CD4-positive, alpha-beta T cell treated with Interleukin-2 at 100 ng/mL for 4 hours (primary cell): ENCODE measurements at regions not wholly inside any gene's neighbourhood (a gene's known extent, or its start where the extent isn't known, plus 50 kb on each side); places are given as distances from the start of the nearest gene placed in this dataset.
"Not testable (repeated sequence)": the region's sequence is repeated elsewhere in the genome, so short reads cannot be mapped to it uniquely, and the experiment has no call there.

Source experiments
- DNase-seq: peaks from one replicate; pipeline ENCODE4 v3.0.0-alpha.2; 2020; ENCODE audit warnings: low spot score

DNA sequence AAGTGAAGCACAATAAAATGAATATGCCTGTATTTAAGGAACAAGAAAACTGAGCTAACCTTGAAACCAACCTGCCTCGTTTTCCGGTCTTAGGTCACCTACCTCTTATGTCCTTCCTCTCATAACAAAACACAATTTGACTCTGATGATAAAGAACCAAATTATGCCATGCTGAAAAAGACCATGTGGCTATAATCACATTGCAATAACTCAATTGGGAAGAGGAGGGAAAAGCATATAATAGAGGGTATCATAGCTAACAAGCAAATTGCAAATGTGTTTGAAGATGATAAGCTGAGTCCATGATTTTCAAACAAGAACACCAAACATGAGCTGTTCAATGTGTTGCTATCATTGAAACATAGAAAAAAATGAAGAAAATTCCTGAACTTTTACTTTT is 260.8 kb downstream of the PLK2 start:
- no peak for DNase-seq

DNA sequence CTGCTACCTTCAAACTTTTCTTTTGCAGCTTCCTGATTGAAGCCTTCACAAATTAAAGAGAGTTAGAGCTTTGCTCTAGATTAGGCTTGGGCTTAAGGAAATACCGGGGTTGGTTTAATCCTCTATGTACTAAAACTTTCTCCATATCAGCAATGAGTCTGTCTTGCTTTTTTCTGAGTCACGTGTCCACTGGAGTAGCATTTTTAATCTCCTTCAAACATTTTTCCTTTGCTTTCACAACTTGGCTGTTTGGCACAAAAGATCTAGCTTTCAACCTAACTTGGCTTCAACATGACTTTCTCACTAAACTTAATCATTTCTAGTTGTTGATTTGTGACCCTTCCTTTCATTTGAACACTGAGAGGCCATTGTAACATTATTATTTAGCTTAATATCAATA is 261.6 kb downstream of the PLK2 start:
- no peak for DNase-seq

DNA sequence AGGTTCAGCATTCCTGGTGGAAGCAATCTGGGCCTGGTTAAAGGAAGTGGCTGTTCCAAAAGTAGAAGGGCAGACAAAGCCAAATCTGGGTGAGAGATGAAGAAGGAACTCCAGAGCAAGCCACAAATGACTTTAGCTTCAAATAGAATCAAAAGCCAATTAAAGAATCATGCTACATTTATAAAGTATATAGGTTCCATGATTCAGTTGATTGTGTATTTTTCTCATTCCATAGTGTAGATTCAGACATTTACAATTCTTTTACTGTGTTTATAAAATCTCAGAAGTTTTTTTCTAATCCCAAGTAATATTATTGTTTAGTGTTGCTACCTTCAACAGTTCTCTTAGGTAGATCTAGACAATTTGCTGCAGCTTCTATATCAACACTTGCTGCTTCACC is 262.0 kb downstream of the PLK2 start:
- DNase-seq = no peak

DNA sequence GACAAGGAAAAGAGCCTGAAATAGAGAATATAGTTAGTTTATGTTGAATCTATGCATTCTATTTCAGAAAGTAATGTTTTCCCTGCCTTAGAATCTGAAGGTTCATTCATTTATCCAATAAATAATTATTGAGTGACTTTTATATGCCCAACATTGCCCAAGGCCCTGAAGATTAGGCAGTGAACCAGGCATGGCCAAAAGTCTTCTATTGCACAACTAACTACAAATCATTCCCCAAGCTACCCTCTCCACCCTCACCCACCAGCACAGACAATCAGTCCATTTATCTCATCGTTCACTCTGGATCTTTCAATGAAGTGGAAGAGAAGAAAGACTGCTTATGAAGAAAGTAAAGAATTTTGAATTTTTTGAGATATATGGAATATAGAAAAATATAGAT is 268.4 kb downstream of the PLK2 start:
- no peak for DNase-seq

DNA sequence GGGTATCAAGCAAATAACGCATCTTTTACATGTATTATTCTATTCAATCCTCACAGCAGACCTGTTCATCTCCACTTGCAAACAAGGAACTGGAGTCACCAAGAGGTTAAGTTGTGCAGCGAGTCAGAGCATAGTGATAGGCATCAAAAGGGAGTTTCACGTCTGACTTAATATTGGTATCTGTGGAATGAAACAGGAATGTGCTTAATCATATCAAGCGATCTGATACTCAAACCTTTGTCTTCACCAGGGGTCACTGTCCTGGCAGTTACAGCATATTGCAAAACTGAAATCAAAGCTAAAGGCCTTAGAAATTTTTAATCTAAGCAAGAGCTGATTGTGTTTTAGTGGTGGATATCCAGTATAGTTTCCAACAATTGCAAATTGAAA is 271.6 kb downstream of the PLK2 start:
- no peak for DNase-seq

DNA sequence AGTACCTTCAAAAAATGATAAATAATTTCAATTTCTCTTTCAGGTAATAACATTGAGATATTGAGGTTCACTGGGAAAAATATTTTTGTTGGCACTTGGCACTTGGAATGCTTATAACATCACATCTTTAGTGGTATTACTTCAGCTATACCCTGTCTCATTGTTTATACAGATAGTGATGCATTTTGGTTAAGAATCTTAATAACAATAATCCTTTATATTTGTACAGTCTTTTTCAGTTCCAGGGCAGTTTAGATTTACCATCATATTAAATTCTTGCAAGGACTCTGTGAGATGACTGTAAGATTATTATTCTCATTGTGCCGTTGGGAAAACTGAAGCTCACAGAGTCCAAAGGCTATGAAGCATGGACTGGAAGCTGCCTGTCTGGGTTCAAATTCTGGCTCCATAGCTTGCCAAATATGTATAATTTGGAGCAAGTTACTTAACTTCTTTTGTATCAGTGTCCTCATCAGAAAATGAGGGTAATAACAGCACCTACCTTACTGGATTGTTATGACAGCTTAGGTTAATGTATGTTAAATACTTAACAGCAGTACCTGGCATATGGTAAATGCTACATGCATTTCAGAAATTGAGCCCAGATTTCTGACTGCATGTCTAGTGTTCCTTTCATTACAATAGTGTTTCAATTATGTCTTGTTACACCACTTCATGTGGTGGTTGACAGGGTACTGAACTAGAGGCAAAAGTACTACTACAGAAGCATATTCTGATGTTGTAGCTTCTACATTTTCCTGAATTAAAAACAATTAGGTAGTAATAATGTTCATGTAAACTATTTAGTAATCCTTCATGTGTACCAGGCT is 272.2 kb downstream of the PLK2 start:
- DNase-seq = no peak

DNA sequence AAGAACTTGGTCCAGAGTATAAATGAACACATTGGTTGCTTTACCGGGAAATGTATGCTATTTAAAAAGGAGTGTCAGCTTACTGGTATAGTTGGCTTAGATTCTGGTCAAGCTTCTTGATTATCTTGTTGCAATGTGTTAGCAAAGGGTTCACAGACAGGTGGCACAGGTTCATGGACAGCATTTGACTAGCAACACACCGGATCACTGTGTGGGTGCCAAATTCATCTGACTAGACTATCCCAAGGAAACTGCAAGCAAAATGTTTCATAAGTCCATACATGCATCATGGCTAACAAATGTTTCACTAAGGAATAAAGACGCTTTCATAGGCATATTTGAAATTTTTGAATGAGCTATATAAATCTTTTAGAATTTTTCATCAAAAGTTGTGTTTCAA is 274.1 kb downstream of the PLK2 start:
- no peak for DNase-seq

DNA sequence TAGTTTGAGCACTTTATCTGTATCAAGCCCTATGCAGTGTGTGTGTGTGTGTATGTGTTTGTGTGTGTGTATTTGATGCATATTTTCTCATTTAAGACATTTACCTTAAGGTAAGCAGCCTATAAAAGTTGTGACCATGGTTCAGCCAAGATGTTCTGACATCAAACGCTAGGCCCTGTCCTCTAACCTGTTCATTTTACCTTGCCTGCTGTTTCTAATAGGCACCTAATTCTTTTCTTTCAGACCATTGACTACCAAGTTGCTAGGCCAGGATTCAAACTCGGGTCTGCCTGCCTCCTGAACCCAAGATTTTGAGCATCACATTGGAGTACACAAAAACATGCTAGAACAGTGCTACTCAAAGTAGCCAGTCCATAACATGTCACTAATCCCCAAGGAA is 274.5 kb downstream of the PLK2 start:
- no peak for DNase-seq

DNA sequence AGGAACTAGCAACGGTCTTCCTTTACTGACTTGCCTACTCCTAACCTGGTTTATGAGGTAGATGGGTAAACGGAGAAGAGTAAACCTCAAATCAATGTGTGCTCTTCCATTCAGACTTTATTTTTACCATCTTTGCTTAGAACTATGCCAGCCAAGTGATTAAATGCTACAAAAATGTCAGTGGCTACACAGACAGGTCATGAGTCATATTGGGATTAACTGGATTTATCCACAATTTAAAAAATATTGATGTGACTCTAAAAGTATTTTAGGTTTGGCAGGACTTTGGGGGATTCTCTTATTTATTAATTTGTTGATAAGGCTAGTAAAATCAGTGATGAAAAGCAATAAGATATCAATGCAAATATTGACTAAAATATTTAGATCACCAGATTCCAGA is 275.0 kb downstream of the PLK2 start:
- no peak for DNase-seq

DNA sequence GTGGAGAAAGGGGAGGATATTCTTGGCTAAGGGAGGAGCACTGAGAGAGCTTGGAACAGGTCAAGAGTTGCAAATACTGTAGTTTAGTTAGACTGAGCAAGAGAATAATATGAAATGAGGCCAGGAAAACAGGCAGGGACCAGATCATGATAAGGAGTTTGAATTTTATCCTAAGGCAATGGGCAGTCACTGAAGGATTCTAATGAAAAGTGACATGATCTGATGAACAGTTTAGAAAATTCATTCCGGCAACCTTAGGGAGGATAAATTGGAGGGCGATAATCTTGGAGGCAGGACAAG is 276.1 kb downstream of the PLK2 start:
- DNase-seq = no peak

DNA sequence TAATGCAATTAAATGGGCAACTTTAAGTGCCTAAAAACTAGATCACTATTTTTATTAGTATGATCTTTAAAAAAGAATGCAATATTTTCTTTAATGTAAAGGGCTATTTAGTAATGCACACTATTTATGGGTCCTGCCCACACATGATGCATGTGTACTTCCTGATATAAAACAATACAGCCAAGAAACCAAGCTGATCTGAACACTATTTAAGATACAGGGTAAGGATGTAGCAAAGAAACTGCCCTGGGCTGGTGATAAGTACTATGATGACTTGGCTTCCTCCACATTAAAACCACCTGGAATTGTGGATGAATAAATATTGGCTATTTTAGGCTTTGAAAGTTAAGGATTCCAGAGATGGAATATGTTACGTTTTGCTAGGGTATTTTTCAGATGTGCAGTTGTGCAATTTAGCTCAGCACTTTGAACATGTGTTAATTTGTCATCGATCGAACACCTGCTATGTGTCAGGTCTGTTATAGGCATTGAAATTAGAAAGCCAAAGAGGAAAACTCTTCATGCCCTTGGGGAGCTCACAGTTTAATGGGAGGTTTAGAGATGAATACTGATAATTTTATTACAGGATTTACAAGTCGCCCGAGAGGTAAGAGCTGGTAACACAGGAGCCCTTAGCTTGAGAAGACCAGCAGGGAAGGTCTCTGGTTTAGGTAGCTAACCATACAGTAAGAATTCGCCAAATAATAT is 276.7 kb downstream of the PLK2 start:
- DNase-seq = no peak

DNA sequence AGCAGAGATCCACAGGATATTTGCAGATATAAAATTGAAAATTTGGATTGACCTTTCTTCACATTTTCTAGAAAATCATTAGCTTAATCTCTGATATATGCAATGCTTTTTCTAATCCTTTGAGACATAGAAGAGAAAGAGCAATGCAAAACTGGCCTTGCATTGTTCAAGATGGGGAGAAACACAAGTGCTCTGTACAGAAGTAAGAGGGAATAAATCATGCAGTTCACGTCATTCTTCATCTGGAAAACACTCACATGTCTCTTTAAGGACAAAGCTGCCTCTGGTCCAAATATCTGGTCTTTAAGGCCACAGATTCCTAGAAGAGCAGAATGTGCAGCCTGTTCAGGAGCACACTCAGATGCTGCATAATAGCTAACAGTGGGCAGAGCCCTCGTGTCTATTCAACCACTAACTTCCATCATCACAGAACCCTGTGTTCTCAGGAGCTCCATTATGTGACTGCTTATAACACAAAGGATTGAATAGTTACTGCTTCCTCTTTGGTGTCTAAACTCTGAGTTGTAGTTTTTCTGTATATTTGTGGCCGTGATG is 277.5 kb downstream of the PLK2 start:
- no peak for DNase-seq

DNA sequence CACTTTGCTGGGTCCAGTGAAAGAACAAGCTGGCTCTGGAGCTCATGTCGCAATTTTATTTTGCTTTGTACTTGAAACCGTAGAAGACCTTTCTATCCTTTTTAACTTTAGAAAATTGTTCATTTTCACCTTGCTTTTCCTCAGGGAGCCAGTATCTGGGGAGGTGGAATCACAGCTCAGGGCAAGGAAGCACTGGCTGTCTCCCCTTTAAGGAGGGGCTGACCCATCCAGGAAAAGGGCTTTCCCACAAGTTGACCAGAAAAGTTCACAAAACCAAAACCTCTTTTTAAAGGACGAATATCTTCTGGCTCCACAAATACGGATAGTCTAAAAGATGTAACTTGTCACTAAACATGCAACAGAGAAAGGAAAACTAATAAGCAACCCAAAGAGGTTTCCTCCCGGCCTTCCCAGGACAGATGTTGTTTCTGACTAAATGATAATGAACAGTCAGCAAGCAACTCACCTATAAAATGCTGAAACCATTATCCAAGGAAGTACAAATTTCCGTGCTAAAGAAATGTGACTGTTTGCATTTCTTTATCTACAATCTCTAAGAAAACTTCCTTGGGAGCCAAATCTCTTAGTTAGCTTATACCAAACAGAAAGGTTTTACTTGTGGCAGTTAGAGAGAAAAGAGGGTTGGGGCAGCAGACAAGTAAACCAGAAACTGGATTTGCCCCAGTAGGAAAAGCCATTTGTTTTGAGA is 278.2 kb downstream of the PLK2 start:
- no peak for DNase-seq

DNA sequence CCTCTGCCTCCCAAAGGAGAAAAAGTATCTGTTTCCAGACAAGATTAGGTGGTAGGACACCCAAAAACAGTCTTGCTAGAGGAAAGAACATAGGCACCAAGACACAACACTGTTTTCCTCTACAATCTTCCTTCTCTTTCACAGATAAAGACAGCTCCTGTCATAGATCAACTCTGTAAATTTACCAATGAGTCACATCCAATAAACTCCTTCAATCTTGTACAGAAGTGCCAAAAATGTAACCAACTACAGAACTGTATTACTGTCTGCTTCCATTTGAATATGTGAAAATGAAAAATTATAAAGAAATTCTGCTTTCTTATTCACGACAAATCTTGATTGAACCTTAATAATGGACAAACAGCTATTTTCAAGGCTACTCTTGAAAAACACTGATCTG is 286.9 kb downstream of the PLK2 start:
- DNase-seq = no peak

DNA sequence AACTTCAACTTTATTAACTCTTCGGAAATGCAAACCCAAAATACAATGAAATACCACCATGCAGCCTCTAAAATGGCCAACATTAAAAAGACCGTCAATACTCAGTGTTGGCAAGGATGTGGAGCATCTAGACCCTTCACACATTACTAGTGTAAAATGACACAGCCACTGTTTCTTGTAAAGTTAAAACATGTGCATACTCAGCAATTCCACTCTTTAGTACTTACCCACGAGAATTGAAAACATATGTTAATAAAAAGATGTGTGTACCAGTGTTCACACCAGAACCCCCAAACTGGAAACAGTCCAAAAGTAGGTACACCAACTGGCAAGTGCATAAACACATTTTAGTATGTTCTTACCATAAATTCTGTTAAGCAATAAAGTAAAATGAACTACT is 294.7 kb downstream of the PLK2 start:
- no peak for DNase-seq

DNA sequence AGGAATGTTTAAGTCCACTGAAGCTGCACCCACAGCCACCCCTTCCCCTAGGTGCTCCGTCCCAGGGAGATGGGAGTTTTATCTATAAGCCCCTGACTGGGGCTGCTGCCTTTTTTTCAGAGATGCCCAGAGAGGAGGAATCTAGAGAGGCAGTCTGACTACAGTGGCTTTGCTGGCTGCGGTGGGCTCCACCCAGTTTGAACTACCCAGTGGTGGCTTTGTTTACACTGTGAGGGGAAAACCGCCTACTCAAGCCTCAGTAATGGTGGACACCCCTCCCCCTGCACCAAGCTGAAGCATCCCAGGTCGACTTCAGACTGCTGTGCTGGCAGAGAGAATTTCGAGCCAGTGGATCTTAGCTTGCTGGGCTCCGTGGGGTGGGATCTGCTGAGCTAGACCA is 298.0 kb downstream of the PLK2 start:
- not testable (repeated sequence) for DNase-seq

DNA sequence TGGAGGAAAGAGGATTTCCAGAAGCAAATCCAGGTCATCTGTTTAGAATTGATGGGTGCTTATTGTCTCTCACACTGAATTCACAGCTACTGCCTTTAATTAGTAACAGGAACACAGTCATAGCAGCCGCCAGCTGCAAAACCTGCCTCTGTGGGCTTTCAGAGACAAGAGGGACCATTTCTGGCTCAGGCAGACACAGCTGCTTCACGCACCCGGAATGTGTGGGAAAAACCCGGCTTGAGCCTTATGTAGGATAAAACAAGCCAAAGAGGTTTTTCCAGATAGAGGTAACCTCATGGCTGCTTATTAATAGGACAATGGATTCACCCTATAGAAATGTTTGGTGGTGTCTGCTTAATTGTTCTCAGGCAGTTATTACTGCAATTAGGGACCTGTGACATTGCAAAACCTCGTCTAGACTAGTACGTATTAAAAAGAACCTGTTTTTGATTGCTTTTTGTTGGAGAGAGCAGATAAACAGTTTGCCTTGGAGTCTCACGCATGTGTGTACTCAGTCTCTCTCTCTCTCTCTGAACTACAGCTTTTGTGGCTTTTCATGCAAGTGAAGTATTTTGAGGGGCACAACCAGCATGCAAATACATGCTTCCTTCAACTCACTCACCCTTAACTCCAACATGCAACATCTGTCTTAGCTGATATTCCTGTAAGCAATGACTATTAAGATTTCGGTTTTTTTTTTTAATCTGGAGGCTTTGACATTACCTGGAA is 302.7 kb downstream of the PLK2 start:
- DNase-seq = no peak

DNA sequence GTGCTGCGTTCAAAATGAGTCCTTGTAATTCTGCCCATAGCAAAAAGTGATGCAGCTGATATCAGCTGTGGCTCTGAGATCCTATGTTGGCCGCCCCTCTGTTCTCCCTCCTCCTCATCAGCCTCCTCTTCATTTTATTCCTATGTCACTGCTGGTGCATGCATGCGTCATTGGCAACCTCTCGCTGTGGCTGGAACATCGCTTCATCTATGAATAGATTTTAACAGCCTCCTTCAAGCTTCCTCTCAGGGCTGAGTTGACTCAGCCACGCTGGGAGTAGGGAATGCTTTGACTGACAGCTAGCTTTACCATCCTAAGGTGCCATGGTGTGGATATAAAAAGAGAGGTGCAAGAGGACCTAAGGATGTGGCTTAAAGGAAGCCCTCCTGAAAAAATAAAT is 303.5 kb downstream of the PLK2 start:
- DNase-seq = no peak

DNA sequence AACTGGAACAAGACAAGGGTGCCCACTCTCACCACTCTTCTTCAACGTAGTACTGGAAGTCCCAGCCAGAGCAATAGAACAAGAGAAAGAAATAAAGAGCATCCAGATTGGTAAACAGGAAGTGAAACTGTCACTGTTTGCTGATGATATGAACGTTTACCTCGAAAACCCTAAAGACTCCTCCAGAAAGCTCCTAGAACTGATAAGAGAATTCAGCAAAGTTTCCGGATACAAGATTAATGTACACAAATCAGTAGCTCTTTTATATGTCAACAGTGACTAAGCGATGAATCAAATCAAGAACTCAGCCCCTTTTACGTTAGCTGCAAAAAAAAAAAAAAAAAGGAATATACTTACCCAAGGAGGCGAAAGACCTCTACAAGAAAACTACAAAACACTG is 306.6 kb downstream of the PLK2 start:
- DNase-seq = no peak

DNA sequence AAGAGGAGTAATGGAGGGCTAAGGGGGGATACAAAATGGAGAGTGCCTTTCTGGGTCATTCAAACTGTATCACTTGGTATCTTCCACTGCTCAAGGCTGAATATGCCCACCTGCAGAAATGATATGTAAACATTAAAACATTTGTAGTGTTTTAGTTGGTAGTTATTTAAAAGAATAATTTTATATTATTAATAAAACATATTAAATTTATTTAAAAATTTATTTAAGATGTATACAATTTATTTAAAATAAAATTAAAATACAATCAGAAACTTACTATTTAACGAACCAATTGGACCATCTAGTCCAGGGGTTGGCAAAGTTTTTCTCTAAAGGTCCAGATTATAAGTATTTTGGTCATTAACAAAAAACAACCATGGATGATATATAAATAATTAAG is 308.5 kb downstream of the PLK2 start:
- no peak for DNase-seq

DNA sequence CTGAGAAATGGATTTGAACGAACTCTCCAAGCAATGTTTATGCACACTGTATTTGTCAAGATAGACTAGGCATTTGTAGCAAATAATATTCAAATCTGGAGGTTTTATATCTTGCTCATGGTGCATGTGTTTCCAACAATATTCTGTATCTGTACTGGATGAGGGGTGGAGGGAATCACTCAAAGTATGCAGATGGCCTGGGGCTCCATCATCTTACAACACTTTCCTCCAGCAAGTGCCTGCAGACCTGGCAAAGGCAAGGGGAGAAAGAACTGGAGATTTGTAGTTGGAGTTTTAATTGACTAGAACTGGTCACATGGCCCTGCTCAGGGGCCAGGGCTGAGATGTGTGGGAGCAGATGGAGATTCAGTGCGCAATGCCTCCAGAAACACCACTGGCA is 309.0 kb downstream of the PLK2 start:
- no peak for DNase-seq

DNA sequence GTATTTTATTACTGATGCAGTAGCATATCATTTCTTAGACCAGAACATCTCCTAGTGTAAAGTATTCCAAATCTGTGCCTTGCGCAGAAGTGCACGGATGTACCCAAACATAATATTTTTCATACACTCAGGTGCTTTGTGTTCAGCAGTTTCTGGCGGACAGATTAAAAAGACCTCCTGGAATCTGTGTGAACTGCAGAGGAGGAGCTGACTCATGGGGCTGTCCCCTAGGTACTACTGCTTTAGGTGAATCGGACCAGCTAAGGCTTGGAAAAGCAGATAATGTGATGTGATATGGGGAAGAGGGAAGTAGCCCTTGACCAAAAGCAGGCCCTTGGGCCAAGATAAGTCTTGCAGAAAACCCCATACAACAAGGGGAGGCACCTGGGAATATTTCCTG is 310.1 kb downstream of the PLK2 start:
- no peak for DNase-seq
